Jurkat, Clone E6-1 (cell line): ENCODE measurements at regions not wholly inside any gene's neighbourhood (a gene's known extent, or its start where the extent isn't known, plus 50 kb on each side); places are given as distances from the start of the nearest gene placed in this dataset.
"Not testable (repeated sequence)": the region's sequence is repeated elsewhere in the genome, so short reads cannot be mapped to it uniquely, and the experiment has no call there.

ENCODE experiments used
- DNase-seq: peaks from one replicate; pipeline ENCODE4 v3.0.0-alpha.2; 2011; ENCODE audit warnings: low read depth, low spot score
- H3K4me3 ChIP-seq: 2 replicates; pipeline ENCODE4 v1.5.1; 2011; ENCODE audit warnings: mild to moderate bottlenecking, low read length, control low read depth, moderate library complexity

GRCh38 chr13:83515268-83516015 is 366.8 kb downstream of the SLITRK1 start:
- no peak overlapping the region for H3K4me3 ChIP-seq
- DNase-seq: no peak

GRCh38 chr13:83508771-83509301 is 373.4 kb downstream of the SLITRK1 start:
- no peak overlapping the region for H3K4me3 ChIP-seq
- no peak for DNase-seq

GRCh38 chr13:83503424-83503823 is 378.9 kb downstream of the SLITRK1 start:
- no peak overlapping the region for H3K4me3 ChIP-seq
- DNase-seq: no peak

GRCh38 chr13:83499286-83499685 is 383.0 kb downstream of the SLITRK1 start:
- DNase-seq: no peak
- no peak overlapping the region for H3K4me3 ChIP-seq

- no peak overlapping the region for H3K4me3 ChIP-seq
- no peak for DNase-seq
These were observed 383.6 kb downstream of the SLITRK1 start for GRCh38 chr13:83498481-83499190.

GRCh38 chr13:83498045-83498444 is 384.2 kb downstream of the SLITRK1 start:
- no peak for DNase-seq
- no peak overlapping the region for H3K4me3 ChIP-seq

GRCh38 chr13:83496501-83496900 is 385.8 kb downstream of the SLITRK1 start:
- DNase-seq: no peak

GRCh38 chr13:83485101-83485500 is 397.2 kb downstream of the SLITRK1 start:
- DNase-seq: no peak
- H3K4me3 ChIP-seq: no peak overlapping the region

More at GRCh38 chr13:83496501-83496900, 385.8 kb downstream of the SLITRK1 start:
- H3K4me3 ChIP-seq: no peak overlapping the region

- DNase-seq: no peak
- H3K4me3 ChIP-seq: no peak overlapping the region
These were observed 411.3 kb downstream of the SLITRK1 start for GRCh38 chr13:83471011-83471410.

- DNase-seq: no peak
These were observed 412.0 kb downstream of the SLITRK1 start for GRCh38 chr13:83470133-83470797.

GRCh38 chr13:83453723-83454122 is 428.6 kb downstream of the SLITRK1 start:
- DNase-seq: no peak
- no peak overlapping the region for H3K4me3 ChIP-seq

More at GRCh38 chr13:83470133-83470797, 412.0 kb downstream of the SLITRK1 start:
- H3K4me3 ChIP-seq: no peak overlapping the region

- H3K4me3 ChIP-seq: no peak overlapping the region
- no peak for DNase-seq
These were observed 429.0 kb downstream of the SLITRK1 start for GRCh38 chr13:83453300-83453699.

GRCh38 chr13:83452292-83452950 is 429.9 kb downstream of the SLITRK1 start:
- no peak for DNase-seq
- H3K4me3 ChIP-seq: no peak overlapping the region

GRCh38 chr13:83450591-83450990 is 431.7 kb downstream of the SLITRK1 start:
- no peak overlapping the region for H3K4me3 ChIP-seq
- no peak for DNase-seq

GRCh38 chr13:83449668-83450395 is 432.4 kb downstream of the SLITRK1 start:
- H3K4me3 ChIP-seq: no peak overlapping the region
- no peak for DNase-seq

- no peak overlapping the region for H3K4me3 ChIP-seq
- no peak for DNase-seq
These were observed 441.8 kb downstream of the SLITRK1 start for GRCh38 chr13:83440465-83440864.

GRCh38 chr13:83439464-83439863 is 442.8 kb downstream of the SLITRK1 start:
- DNase-seq, H3K4me3 ChIP-seq: not testable (repeated sequence)

- no peak overlapping the region for H3K4me3 ChIP-seq
- DNase-seq: no peak
These were observed 458.4 kb downstream of the SLITRK1 start for GRCh38 chr13:83423861-83424260.

- DNase-seq: no peak
- no peak overlapping the region for H3K4me3 ChIP-seq
These were observed 458.9 kb downstream of the SLITRK1 start for GRCh38 chr13:83423381-83423780.
